ENCODE measurements at regions not wholly inside any gene's neighbourhood (a gene's known extent, or its start where the extent isn't known, plus 50 kb on each side); places are given as distances from the start of the nearest gene placed in this dataset.
"Not testable (repeated sequence)": the region's sequence is repeated elsewhere in the genome, so short reads cannot be mapped to it uniquely, and the experiment has no call there.

DNA sequence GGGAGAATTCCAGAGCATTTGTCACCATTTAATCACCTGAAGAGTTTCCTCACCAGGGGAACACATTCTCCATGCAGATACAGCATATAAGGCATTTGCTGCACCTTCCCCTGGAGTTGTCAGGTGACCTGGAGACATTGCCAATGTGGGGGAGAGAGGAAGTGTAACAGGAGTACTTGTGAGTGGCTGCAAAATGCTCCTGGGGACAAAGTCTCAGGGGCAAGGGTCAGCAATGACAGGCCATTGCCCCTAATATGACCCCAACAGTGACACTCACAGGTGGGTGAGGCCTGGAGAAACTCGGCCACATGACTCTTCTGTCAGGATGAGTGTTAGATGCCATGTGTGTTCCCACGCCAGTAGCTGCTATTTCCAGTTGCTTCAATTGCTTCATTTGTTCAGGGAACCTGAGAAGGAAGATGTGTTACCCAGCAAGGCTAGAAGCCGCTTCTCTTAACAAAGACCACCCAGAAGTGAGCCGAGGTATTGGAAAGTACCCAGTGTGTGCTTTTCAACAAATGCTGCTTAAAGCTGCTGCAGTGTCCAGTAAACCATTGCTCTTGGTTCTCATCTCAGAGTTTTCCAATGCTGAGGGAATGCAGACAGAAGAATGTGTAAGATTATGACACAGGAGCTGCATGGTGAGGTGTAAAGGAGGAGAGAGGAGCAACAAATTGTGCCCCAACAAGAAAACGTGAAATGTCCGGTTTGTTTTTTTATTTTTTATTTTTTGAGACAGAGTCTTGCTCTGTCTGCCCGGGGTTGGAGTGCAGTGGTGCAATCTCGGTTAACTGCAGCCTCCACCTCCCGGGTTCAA is 128.2 kb upstream of the SLC44A1 start:
- DNase-seq, result no peak

DNA sequence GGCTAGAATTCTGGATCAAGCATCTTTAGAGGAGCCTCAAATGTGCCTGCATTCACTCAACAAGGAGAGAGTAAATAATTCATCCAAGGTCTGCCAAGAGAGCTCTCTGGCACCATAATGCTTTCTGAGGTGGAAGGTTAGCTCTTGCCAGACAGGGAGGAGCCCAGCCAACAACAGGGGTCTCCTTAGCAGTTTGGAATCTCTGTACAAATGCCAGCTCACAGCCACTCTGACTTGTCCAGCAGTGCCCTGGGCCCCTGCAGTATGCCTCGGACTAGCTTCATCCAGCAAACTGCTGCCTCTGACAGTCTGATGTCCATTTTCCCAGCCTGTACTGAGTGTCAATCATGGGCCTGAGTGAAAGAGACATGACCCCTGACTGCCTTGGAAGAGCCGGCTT is 127.2 kb upstream of the SLC44A1 start:
- no peak for DNase-seq

DNA sequence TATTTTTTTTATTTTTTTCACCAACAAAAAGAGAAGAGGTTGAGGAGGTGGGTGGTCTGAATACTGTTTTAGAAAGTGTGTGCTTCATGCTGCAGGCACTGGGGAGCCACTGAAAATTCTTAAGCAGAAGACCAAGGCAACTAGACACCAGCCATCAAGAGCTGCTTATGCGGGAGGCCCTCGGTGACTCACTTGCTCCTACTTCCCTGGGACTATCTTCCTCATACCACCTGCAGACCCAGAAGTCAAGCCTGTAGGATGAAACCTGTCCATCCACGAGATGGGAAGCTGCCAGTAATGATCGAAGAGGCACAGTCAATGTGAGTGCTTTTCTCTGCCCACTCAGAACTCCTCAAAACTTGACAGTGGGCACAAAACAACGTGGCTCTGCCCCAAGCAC is 125.8 kb upstream of the SLC44A1 start:
- DNase-seq, result no peak

DNA sequence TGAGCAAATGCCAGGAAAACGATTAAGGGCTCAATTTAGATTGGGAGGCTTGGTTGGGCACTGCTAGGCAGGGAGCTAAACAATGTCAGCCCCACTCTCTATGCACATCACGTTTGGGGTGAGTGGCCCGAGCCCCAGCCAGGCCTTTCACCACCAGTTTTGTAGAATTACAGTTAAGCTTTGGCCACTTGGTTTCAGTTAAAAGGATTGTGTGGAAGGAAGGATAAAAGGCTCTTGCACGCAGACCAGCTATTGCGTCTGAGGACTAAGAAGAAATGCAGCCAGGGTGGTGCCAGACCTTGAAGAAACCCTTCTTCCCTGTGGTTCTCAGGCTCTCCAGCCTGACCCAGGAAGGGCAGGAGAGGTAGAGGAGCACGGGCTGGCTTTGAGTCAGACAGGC is 125.3 kb upstream of the SLC44A1 start:
- no peak for DNase-seq

DNA sequence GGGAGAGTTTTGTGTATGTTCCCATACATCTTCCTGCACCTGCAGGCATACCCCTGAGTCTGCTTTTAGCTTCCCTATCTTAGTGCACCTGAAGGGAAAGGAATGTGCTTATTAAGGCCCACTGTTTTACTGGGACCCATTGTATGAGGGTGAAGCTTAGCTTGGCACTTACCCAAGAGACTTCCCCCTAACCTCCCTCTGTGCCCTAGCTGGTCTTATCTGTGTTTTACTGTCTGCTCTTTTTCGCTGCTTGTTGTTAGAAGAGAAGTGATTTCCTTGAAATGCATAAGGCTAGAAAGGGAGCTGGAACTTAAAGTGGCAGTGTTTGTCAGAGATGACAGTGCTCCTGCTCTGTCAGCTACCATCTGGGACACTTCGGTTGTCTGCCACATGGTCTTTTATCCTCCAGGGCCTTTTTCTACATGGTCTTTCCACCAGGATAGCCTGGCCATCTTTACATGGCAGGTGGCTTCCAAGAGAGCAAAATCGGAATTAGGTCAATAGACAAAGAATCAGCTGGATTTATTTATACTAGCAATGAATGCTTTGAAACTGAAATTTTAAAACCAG is 122.5 kb upstream of the SLC44A1 start:
- no peak for DNase-seq

DNA sequence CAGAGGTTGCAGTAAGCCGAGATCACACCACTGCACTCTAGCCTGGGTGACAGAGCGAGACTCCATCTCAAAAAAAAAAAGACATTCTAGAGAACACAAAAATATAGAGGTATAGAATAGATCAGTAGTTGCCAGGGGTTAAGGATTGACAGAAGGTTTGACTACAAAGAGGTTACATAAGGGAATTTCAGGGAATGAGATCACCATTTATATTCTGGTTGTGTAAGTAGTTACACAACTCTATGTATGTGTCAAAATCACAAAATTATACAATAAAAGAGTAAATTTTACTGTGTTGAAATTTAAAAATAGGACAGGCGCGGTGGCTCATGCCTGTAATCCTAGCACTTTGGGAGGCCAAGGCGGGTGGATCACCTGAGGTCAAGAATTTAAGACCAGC is 119.9 kb upstream of the SLC44A1 start:
- not testable (repeated sequence) for DNase-seq

DNA sequence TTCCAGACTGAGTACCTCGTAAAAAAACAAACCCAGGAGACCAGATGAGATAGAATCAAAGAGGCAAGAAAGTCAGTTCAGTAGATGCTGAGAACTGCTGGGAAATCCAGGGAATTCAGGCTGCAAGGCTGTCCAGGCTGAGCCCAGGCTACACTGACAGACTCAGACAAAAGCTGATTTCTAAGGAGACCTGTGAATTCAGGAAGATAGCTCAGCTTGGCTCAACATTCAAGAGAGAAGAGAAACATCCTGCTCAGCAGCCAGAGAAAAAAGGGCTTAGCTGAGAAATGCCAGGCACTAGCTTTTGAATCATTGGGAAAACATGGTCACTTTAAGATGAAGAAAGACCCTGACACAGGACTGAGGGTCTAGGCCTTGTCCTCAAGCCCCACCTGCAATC is 118.2 kb upstream of the SLC44A1 start:
- DNase-seq, result no peak

DNA sequence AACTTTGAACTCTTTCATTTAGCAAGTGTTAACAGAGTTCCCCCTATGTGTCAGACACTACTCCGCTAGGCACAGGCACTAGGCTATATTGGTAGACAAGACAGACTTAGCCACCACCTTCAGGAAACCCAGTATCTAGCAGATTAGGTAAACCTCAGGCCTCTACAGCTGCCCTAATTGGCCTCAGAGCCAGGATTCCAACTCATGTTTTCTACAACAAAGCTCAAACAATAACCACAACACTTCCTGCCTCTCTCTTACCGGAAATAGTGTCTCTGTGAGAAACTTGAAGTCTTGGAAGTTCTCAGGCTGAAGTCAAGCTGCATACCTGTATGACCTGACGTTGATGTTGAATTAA is 116.6 kb upstream of the SLC44A1 start:
- no peak for DNase-seq

DNA sequence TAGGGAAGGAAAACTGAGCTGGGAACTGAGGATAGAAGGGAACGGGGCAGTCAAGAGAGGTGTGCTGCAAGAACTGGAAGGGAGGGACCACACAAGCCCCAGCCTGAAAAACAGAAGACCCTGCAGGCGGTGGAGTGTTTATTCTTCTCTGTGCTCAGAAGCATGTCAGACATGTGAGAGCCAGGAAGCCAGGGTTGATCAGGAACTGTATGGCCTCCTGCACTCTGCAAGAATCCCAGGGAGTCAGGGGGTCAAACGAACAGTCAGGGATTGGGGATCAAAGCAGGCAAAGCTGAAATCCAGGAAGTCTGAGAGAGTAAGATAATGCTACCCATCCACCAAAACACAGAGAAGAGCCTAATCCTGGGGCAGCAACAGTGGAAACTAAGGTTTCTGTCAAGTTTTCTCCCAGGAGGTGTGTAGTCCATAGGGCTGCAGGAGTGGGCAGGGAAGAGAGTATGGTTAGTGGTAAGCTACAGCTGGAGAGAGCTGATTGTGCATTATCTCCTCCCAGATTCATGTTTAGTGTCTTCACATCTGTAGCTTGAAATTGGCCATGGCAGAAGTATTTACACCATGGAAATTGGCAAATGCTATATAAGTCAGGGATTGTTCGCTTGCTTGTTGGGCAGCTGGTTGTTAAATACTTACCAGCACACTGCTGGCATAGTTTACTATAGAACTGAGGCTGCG is 115.4 kb upstream of the SLC44A1 start:
- DNase-seq, result no peak

DNA sequence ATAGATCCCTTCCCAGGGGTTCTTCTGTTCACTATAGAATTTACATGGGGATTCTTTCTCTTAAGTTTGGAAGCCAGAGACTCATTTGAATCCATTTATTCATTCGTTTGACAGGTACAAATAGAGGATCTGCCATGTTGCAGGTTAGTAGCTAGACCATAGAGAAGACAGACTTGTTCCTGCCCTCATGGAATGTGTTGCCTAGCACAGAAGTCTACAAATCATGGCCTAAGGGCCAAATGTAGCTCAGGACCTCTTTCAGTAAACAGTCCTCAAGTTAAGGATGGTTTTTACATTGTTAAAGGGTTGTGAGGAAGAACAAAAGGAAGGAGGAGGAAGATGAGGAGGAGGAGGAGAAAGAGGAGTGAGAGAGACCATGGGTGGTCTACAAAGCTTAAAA is 114.7 kb upstream of the SLC44A1 start:
- DNase-seq, result no peak

DNA sequence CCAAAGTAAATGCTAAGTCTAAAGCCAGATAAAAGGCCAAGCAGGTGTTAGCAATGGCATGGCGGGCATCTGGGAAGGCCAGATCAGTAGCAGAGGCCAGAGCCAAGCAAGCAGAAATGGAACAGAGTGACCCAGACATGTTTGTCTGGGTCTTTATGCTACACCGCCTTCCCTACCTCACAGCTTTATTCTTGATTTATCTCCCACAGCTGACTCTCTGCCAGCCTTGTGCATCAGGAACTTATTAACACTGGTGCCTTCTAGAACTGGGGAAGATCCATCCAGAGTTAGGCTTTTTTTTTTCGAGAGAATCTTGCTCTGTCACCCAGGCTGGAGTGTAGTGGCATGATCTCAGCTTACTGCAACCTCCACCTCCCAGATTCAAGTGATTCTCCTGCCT is 112.5 kb upstream of the SLC44A1 start:
- no peak for DNase-seq

DNA sequence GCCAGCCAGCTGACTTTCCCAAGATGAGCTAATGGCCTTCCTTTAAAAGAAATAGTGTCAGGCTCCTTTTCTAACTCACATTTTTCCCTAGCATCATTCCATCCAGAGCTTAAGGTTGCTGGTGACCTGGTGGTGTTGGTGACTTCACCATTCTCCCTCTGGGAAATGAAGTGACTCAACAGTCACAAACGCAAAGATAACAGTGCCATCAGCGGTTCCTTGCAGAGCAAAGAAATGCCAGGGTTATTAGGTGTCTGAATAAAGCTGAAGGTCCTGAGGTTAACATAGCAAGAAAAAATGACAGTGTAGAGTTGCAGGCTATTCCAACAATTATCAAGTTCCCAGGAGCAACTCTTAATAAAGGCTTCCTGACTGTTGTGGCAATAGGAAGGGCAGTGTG is 111.8 kb upstream of the SLC44A1 start:
- no peak for DNase-seq

DNA sequence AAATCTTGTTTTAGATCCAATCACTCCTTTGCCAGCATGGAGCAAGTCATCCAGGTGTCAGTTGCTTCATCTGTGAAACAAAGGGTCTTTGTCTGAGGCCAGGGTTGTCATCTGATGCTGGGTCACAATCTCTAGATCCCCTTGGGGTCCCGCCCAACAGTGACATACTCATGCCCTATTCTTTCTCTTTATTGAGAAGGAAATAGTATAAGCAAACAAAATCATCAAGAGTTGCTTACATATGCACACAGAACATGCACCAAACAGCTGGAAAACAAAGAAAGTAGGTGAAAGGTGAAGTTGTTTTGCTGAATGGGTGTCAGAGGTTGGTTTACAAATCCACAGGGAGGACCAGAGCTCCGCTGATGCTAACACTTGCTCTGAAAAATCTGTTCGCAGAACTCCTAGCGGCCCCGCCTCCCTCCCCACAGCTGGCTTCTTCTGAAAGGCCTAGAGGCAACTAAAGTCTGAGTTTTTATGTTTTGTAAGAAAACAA is 106.1 kb upstream of the SLC44A1 start:
- no peak for DNase-seq

DNA sequence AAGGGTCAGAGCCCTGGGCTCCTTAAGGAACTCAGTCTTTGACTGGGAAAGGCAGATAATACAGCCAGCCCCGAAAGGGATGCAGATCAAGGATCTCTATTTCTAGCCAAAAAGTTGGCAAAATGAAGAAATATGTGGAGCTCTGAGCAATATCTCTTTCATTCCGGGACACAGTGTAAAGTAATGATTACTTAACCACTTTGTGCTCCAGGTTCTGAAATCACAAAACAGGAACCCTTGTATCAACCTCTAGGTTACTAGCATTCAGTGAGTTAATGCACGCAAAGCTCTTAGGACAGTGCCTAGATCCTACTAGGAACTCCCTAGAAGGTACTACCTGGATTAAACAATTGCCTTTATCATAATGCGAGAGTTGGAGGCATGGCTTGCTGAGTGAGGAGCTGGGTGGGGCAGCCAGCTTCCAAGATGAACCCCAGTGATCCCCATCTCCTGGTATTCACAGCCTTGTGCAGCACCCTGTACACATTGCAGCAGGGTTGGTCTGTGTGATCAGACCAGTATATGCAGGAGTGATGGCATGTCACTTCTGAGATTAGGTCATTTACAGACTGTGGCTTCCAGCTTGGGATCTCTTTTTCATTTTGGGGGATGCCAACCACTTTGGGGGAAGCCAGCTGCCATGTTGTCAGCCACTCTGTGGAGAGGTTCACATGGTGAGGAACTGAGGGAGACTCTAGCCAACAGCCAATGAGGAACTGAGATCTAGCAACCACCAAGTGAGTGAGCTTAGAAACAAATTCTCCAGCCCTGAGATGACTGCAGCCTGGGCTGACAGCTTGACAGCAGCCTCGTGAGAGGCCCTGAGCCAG is 103.1 kb upstream of the SLC44A1 start:
- DNase-seq, result no peak

DNA sequence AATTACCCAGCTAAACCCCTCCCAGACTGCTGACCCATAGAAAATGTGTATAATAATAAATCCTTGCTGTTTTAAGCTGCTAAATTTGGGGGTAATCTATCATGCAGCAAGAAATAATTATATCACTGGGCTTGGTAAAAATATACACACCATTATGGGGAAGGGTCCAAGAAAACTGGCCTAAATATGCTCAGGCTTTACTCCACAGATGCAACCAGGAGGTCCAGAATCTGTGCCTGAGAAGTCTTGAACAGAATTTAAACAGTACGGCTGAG is 102.5 kb upstream of the SLC44A1 start:
- DNase-seq, result no peak

DNA sequence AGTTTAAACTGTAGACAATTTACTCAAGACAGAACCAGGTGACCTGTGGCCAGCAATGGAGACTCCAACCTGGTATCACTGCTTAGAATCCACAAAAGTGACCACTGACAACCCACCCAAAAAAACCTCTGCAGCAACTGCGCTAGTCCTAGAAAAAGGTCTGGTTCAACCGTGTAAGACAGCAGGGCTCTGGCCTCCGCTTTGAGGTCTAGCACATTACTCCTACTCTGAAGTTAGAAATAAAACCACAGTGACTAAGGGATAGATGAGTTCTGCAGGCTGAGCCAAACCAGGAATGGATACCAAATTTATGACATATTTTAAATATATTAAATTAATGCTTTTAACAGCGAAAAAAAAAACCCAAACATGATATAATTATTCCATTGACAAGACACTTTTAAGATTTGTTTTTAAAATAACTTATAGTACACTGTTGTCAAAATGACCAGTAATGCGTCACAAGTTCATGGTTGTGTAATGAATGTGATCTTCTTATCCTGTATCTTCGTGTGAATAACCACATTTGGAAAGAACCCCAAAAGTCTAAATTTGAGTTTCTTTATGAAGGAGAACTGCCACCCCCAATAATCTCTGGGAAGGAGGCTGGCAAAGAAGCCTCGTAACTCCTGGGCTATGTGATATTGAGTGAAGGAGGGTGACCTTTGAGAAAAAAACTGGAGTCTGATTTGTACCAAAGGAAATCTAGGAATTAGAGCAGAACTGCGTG is 101.9 kb upstream of the SLC44A1 start:
- DNase-seq, result no peak

DNA sequence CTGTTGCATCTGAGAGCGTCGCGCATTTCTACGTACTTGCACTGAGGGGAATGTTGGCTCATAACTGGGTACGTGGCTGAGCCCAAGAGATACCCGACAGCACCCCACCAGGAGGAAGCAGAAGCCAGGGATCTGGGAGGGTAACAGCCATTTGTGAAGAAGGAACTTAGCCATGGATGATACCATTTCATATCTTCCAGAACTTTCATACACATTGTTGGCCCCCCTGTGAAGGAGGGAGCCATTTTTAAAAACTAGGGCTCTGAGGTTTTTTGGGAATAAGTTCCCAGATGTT is 101.4 kb upstream of the SLC44A1 start:
- DNase-seq, result no peak

DNA sequence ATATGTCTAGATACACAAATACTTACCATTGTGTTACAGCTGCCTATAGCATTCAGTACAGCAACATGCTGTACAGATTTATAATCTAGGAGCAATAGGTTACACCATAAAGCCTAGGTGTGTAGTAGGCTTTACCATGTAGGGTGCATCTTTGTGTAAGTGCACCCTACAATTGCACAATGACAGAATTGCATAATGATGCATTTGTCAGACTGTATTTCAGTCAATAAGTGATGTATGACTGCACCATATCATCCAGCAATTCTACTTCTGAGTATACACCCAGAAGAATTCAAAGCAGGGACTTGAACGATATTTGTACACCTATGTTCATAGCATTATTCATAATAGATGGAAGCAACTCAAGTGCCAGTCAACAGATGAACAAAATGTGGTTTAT is 100.4 kb upstream of the SLC44A1 start:
- DNase-seq, result no peak

DNA sequence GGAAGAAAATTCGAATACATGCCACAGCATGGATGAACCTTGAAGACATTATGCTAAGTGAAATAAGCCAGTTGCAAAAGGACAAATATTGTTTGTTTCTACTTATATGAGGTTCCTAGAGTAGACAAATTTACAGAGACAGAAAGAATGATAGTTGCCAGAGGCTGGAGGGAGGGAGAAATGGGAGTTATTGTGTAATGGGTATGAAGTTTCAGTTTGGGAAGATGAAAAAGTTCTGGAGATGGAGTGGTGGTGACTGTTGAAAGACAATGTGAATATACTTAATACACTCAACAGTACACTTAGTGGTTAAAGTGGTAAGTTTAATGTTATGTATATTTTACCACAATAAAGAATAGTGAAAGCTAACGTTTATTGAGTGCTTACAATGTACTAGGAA is 99.6 kb upstream of the SLC44A1 start:
- no peak for DNase-seq

DNA sequence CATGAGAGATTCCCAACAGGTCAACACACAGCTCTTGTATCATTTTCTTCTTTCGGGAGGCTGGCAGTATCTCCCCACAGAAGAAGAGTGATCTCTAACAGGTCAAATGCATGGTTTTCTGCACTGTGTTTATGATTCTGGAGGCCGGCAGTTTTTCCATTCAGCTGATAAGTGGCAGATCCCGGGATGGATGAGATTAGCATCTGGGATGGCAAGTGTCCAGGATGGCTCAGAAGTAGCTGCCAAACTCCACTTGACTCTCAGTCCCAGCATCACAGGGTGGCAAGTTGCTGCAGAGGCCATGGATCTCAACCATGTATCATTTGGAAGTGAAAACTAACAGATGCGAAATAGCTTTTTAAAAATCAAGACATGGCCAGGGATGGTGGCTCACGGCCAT is 97.8 kb upstream of the SLC44A1 start:
- no peak for DNase-seq

DNA sequence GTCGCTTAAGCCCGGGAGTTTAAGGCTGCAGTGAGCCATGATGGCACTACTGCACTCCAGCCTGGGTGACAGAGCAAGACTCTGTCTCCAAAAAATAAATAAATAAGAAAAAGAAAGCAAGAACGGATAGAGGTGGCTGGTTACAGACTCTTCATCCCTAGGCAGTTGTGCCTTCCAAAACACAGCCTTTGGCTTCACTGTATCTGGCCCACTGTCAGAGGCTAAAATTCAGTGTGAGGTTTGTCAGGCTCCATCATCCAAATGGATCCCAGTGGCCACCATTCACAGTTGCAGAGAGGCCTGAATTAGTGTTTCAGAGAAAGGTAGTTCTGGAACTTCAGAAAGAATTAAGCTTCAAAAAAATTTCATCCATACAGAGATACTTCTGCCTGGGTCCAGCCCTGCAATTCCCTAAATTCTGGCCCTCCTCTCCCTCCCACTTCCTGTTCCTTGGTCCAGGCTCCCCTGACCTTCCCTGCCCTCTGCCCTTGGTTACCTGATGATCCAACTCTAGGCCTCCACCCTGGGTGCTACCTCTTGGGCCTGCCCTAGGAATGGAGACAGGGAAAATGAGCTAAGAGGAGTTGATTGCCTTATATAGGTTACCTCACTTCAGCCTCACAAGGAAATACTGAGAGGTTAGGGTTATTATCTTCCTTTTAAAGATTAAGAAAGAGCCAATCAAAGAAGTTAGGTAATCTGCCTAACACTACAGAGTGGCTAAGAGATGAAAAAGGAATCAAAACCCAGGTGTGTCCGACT is 97.2 kb upstream of the SLC44A1 start:
- DNase-seq, result no peak

DNA sequence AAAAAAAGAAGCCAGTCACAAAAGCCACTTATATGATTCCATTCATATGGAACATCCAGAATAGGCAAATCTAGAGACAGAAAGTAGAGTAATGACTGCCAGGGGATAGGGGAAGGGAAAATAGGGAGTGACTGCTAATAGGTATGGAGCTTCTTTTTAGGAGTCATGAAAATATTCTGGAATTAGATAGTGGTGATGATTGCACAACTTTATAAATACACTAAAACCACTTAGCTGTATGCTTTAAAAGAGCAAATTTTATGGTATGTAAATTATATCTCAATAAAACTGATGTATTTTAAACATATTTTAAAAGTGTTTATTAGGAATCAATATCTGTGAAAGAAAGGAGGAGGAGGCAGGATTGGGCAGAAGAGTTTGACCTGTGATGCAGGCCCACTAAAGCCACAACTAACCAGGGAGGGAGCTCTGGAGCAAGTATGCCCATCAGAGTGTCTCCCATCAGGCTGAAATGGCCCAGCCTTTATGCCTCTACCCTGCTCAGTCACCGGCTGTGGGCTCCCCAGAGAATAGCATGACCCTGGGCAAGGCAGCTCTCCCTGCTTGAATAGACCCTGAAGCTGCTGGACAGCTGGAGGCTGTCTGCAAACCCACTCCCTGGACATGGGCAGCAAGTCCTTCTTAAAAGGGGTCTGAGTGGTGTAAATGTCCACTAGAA is 96.0 kb upstream of the SLC44A1 start:
- DNase-seq, result no peak

Data from NCI-H524 treated with DMSO at 0.1 percent for 48 hours (cell line).